HEK293T (cell line): ENCODE measurements at regions not wholly inside any gene's neighbourhood (a gene's known extent, or its start where the extent isn't known, plus 50 kb on each side); places are given as distances from the start of the nearest gene placed in this dataset.

Experiments
- ELF4 ChIP-seq: fragments of 450-650 bp; IDR thresholded peaks from 2 replicates; pipeline ENCODE4 v1.6.1; 2017; ENCODE audit warnings: antibody characterized with exemption
- FOXK2 ChIP-seq: fragments of 450-650 bp; IDR thresholded peaks from 2 replicates; pipeline ENCODE4 v1.6.1; 2016; ENCODE audit warnings: mild to moderate bottlenecking
- FOXM1 ChIP-seq: fragments of 450-650 bp; IDR thresholded peaks from 2 replicates; pipeline ENCODE4 v1.6.1; 2017; ENCODE audit warnings: mild to moderate bottlenecking, borderline replicate concordance
- L3MBTL2 ChIP-seq: fragments of 450-650 bp; conservative IDR thresholded peaks from 2 replicates; pipeline ENCODE4 v1.6.1; 2016; ENCODE audit warnings: mild to moderate bottlenecking
- LEF1 ChIP-seq: fragments of 450-650 bp; IDR thresholded peaks from 2 replicates; pipeline ENCODE4 v1.6.1; 2017; ENCODE audit warnings: mild to moderate bottlenecking, borderline replicate concordance
- PKNOX1 ChIP-seq: fragments of 450-650 bp; IDR thresholded peaks from 2 replicates; pipeline ENCODE4 v1.6.1; 2016

GRCh38 chr5:29054694-29055093, 2016.3 kb upstream of the CDH9 start:
- TF ChIP-seq FOXK2 (no peak), ELF4 (no peak), L3MBTL2 (no peak), LEF1 (no peak), FOXM1 (no peak), PKNOX1 (no peak)
